ENCODE measurements at regions not wholly inside any gene's neighbourhood (a gene's known extent, or its start where the extent isn't known, plus 50 kb on each side); places are given as distances from the start of the nearest gene placed in this dataset.
"Not testable (repeated sequence)": the region's sequence is repeated elsewhere in the genome, so short reads cannot be mapped to it uniquely, and the experiment has no call there.

GRCh38 chr3:17861476-17861875, 119.0 kb upstream of the TBC1D5 start:
- peaks cover 2% of the 10 kb centered on the region for H3K9me3 Mint-ChIP-seq
- H3K27ac Mint-ChIP-seq: no peak overlapping the region
- H3K36me3 Mint-ChIP-seq: peaks cover 2% of the 10 kb centered on the region
- H3K4me3 Mint-ChIP-seq: no peak overlapping the region
- no peak for DNase-seq
- no peaks in the 10 kb centered on the region for H3K4me1 Mint-ChIP-seq
- no peaks in the 10 kb centered on the region for H3K27me3 Mint-ChIP-seq

GRCh38 chr3:17860840-17861471, 118.5 kb upstream of the TBC1D5 start:
- H3K36me3 Mint-ChIP-seq, H3K27ac Mint-ChIP-seq, H3K9me3 Mint-ChIP-seq, DNase-seq, H3K4me3 Mint-ChIP-seq, H3K4me1 Mint-ChIP-seq, H3K27me3 Mint-ChIP-seq: not testable (repeated sequence)

GRCh38 chr3:17852217-17852616, 109.8 kb upstream of the TBC1D5 start:
- H3K4me3 Mint-ChIP-seq: no peak overlapping the region
- H3K27ac Mint-ChIP-seq: no peak overlapping the region

GRCh38 chr3:17850448-17850847, 108.0 kb upstream of the TBC1D5 start:
- H3K9me3 Mint-ChIP-seq: no peaks in the 10 kb centered on the region
- no peaks in the 10 kb centered on the region for H3K27me3 Mint-ChIP-seq
- no peak for DNase-seq
- no peak overlapping the region for H3K4me3 Mint-ChIP-seq
- H3K36me3 Mint-ChIP-seq: no peaks in the 10 kb centered on the region
- no peaks in the 10 kb centered on the region for H3K4me1 Mint-ChIP-seq
- H3K27ac Mint-ChIP-seq: no peak overlapping the region

More at GRCh38 chr3:17852217-17852616, 109.8 kb upstream of the TBC1D5 start:
- Mint-ChIP-seq H3K27me3 (no peaks in the 10 kb centered on the region), H3K4me1 (no peaks in the 10 kb centered on the region), H3K9me3 (peaks cover 1% of the 10 kb centered on the region), H3K36me3 (no peaks in the 10 kb centered on the region)
- no peak for DNase-seq

- no peak for DNase-seq
- Mint-ChIP-seq H3K4me3 (no peak overlapping the region), H3K9me3 (no peaks in the 10 kb centered on the region), H3K4me1 (no peaks in the 10 kb centered on the region), H3K27ac (no peak overlapping the region), H3K36me3 (no peaks in the 10 kb centered on the region), H3K27me3 (no peaks in the 10 kb centered on the region)
Measured at GRCh38 chr3:17848102-17848501, 105.7 kb upstream of the TBC1D5 start.

- no peaks in the 10 kb centered on the region for H3K9me3 Mint-ChIP-seq
- H3K27me3 Mint-ChIP-seq: no peaks in the 10 kb centered on the region
- H3K36me3 Mint-ChIP-seq: no peaks in the 10 kb centered on the region
- no peak overlapping the region for H3K27ac Mint-ChIP-seq
- H3K4me3 Mint-ChIP-seq: no peak overlapping the region
- DNase-seq: no peak
- no peaks in the 10 kb centered on the region for H3K4me1 Mint-ChIP-seq
Measured at GRCh38 chr3:17847156-17847555, 104.7 kb upstream of the TBC1D5 start.

GRCh38 chr3:17846466-17846865, 104.0 kb upstream of the TBC1D5 start:
- Mint-ChIP-seq H3K27ac (no peak overlapping the region), H3K4me1 (no peaks in the 10 kb centered on the region), H3K9me3 (no peaks in the 10 kb centered on the region), H3K27me3 (no peaks in the 10 kb centered on the region), H3K4me3 (no peak overlapping the region), H3K36me3 (no peaks in the 10 kb centered on the region)
- no peak for DNase-seq

- no peaks in the 10 kb centered on the region for H3K9me3 Mint-ChIP-seq
- no peak overlapping the region for H3K4me3 Mint-ChIP-seq
- no peaks in the 10 kb centered on the region for H3K36me3 Mint-ChIP-seq
- DNase-seq: no peak
- no peaks in the 10 kb centered on the region for H3K4me1 Mint-ChIP-seq
- H3K27me3 Mint-ChIP-seq: no peaks in the 10 kb centered on the region
- H3K27ac Mint-ChIP-seq: no peak overlapping the region
Measured at GRCh38 chr3:17845026-17845812, 102.8 kb upstream of the TBC1D5 start.

- no peak for DNase-seq
- Mint-ChIP-seq H3K4me3 (no peak overlapping the region), H3K27ac (no peak overlapping the region), H3K4me1 (no peaks in the 10 kb centered on the region), H3K27me3 (no peaks in the 10 kb centered on the region), H3K9me3 (no peaks in the 10 kb centered on the region), H3K36me3 (no peaks in the 10 kb centered on the region)
Measured at GRCh38 chr3:17844236-17844635, 101.8 kb upstream of the TBC1D5 start.

GRCh38 chr3:17841190-17841828, 98.9 kb upstream of the TBC1D5 start:
- no peak overlapping the region for H3K27ac Mint-ChIP-seq
- no peak overlapping the region for H3K4me3 Mint-ChIP-seq
- peaks cover 4% of the 10 kb centered on the region for H3K27me3 Mint-ChIP-seq
- no peaks in the 10 kb centered on the region for H3K4me1 Mint-ChIP-seq
- no peaks in the 10 kb centered on the region for H3K36me3 Mint-ChIP-seq
- DNase-seq: peak; percentile 71
- no peaks in the 10 kb centered on the region for H3K9me3 Mint-ChIP-seq

GRCh38 chr3:17840651-17841050, 98.2 kb upstream of the TBC1D5 start:
- Mint-ChIP-seq H3K36me3 (no peaks in the 10 kb centered on the region), H3K4me1 (no peaks in the 10 kb centered on the region), H3K9me3 (no peaks in the 10 kb centered on the region), H3K27me3 (peaks cover 4% of the 10 kb centered on the region), H3K27ac (no peak overlapping the region), H3K4me3 (no peak overlapping the region)
- DNase-seq: no peak

- no peak for DNase-seq
- no peaks in the 10 kb centered on the region for H3K4me1 Mint-ChIP-seq
- H3K9me3 Mint-ChIP-seq: no peaks in the 10 kb centered on the region
- H3K36me3 Mint-ChIP-seq: no peaks in the 10 kb centered on the region
- H3K4me3 Mint-ChIP-seq: no peak overlapping the region
- H3K27ac Mint-ChIP-seq: no peak overlapping the region
- peaks cover 4% of the 10 kb centered on the region for H3K27me3 Mint-ChIP-seq
Measured at GRCh38 chr3:17840126-17840525, 97.7 kb upstream of the TBC1D5 start.

- no peaks in the 10 kb centered on the region for H3K9me3 Mint-ChIP-seq
- H3K4me3 Mint-ChIP-seq: no peak overlapping the region
- no peaks in the 10 kb centered on the region for H3K4me1 Mint-ChIP-seq
- no peak for DNase-seq
- H3K27ac Mint-ChIP-seq: no peak overlapping the region
- H3K36me3 Mint-ChIP-seq: no peaks in the 10 kb centered on the region
- H3K27me3 Mint-ChIP-seq: peaks cover 4% of the 10 kb centered on the region
Measured at GRCh38 chr3:17836919-17837318, 94.5 kb upstream of the TBC1D5 start.

- Mint-ChIP-seq H3K4me1 (no peaks in the 10 kb centered on the region), H3K27ac (no peak overlapping the region), H3K9me3 (no peaks in the 10 kb centered on the region), H3K36me3 (no peaks in the 10 kb centered on the region), H3K4me3 (no peak overlapping the region), H3K27me3 (peaks cover 4% of the 10 kb centered on the region)
- DNase-seq: no peak
Measured at GRCh38 chr3:17836092-17836491, 93.7 kb upstream of the TBC1D5 start.

GRCh38 chr3:17833786-17834559, 91.5 kb upstream of the TBC1D5 start:
- Mint-ChIP-seq H3K9me3 (no peaks in the 10 kb centered on the region), H3K27ac (no peak overlapping the region), H3K4me3 (no peak overlapping the region), H3K27me3 (peaks cover 9% of the 10 kb centered on the region), H3K36me3 (no peaks in the 10 kb centered on the region), H3K4me1 (no peaks in the 10 kb centered on the region)
- no peak for DNase-seq
